GM19239 (cell line): ENCODE measurements at regions not wholly inside any gene's neighbourhood (a gene's known extent, or its start where the extent isn't known, plus 50 kb on each side); places are given as distances from the start of the nearest gene placed in this dataset.

Experiments used
- DNase-seq: peaks from one replicate; pipeline ENCODE4 v3.0.0; 2011; ENCODE audit warnings: low spot score; ENCODE audit not compliant: insufficient read length
- FAIRE-seq: peaks from 2 replicates; lab custom pipeline; 2011; peaks lifted over from hg19 to GRCh38; lab: Jason Lieb, UNC

- FAIRE-seq: no peak
These were observed 54.4 kb downstream of the UNCX start for GRCh38 chr7:1286946-1287645.

DNA sequence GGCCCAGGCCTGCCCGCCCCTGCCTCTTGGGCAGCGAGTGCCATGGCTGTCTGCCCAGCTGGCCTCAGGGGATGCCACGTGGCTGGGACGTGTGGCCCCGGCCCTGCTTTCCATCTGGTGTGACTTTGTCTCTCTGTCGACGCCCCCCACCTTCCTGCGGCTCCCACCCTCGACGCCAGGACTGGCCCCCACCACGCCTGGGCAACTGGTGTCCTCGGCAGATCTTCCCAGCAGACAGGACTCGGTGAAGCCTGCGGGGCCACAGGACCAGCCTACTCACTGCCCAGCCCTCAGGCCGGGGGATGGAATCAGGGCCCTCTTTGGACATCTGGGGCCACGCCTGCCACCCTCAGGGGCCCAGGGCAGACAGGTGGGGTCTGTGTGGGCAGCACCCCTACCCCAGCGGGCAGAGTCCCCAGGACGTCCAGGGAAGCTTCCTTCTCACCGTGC lies 55.1 kb downstream of the UNCX start:
- DNase-seq (no peak), FAIRE-seq (no peak)

More at GRCh38 chr7:1286946-1287645, 54.4 kb downstream of the UNCX start:
- DNase-seq: no peak

- DNase-seq (no peak), FAIRE-seq (no peak)
These were observed 55.8 kb downstream of the UNCX start for GRCh38 chr7:1288390-1288995.

DNA sequence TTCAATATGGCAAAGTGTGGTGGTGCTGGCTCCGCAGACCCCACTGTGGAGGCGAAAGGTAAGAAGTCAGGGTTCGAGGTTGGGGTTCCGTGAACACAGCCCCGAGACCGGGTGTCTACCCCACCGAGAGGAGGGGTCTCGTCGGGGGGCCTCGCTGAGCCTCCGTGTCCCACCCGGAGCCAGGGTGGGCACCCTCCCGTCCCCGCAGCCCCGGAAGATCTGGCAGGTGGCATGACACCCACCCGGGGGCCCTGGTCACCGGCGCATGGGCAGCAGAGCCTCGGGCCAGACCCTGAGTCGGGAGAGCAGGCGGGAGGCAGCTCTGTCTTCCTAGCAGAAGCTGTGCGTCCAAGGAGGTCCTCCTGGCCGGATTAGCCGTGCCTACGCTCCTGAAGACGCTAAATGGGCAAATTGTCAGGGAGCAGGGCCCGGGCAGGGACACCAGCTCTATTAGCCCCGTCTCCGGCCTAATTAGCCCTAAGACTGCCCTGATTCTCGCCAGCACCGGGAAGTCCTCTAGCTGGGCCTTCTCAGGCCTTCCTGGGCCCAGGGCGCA lies 56.4 kb downstream of the UNCX start:
- DNase-seq: no peak
- no peak for FAIRE-seq

DNA sequence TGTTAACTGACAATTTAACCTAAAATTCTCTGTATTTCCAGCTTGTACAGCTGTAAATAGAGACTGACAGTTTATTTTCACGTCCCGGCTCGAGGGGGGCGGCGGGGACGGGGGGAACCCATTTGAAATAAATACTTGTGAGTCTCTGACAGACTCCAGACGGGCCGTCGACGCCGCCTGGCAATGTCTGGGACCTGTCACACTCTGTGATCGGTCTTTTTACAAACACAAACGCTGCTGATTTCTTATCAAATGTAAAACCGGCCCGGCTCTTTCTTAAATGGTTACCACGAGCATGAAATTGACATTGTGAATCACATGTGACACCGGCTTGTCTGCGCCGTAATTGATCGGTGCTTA lies 57.0 kb downstream of the UNCX start:
- DNase-seq (no peak), FAIRE-seq (no peak)

DNA sequence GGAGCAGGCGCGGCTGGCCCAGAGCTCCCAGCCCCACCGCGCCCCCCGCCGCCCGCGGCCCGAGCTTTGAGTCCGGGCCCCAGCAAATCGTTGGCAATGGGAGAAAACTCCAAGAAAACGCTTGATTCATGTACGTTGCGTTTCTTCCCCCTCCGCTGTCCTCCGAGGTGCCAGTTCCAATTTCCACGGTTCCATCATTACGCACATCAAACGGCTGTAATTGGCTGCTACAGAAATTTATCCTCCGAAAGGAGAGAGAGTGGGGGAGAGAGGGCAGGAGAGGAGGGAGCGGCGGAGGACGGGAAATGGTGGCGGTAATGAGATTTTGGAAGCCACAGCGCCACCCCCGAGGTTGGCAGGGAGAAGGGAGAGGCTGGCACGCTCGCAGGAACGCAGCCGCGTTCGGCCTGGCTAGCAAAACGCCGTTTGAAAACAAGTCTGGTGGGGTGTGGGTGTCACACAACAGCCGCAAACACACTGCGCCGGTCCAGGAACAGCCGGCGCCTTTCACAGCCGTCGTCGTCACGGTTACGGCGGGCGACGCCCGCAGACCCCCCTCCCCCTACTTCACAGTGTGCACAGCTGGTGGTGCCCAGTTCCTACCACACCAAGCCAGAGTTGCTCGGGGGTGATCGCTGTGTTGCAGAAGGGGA lies 57.5 kb downstream of the UNCX start:
- DNase-seq (no peak), FAIRE-seq (no peak)

DNA sequence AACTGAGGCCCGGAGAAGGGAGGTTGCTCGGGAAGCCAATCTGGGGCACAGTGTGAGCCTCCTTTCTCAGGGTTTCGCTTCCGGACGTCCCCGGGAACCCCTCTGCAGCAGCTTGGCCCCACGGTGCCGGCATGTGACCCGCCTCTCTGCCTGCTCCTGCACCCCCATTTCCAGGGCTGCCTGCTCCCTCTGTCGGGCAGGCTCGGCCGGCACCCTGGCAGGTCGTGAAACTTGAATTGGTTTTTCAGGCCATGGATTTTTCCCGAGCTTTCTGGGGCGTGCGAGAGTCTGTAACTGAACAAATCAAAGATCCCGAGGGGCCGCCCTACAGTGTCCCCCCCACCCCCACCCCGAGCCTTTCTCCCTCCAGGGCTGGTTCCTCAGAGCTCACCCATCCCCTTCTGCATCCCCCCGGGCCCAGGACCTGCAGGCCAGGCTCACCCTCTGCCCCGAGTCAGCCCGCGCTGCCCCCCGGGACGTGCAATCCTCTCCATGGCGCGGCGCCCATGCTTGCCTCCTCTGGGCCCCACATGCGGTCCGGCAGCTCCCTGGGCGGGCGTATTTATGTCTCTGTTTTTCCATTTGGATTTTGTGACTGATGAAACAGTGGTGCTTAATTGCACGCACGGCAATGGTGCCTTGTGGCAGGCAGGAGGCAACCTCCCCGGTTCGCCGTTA lies 58.1 kb downstream of the UNCX start:
- FAIRE-seq (no peak), DNase-seq (no peak)

DNA sequence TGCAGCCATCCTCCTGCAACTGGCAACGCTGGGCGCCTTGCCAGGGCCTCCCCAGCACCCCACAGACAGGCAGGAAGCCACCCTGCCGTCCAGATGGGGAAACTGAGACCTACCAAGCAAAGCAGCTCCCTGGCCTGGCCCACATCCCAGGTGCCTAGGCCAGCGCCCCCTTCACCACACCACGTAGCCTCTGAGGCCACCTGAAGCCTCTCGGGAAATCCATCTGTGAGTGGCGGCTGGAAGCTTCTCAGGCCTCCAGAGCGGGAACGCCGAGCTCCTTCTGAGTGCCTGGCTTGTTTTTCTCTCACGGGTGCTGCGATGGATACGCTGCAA lies 58.7 kb downstream of the UNCX start:
- DNase-seq: no peak
- FAIRE-seq: no peak

- DNase-seq (no peak), FAIRE-seq (no peak)
These were observed 59.4 kb downstream of the UNCX start for GRCh38 chr7:1291845-1292765.

DNA sequence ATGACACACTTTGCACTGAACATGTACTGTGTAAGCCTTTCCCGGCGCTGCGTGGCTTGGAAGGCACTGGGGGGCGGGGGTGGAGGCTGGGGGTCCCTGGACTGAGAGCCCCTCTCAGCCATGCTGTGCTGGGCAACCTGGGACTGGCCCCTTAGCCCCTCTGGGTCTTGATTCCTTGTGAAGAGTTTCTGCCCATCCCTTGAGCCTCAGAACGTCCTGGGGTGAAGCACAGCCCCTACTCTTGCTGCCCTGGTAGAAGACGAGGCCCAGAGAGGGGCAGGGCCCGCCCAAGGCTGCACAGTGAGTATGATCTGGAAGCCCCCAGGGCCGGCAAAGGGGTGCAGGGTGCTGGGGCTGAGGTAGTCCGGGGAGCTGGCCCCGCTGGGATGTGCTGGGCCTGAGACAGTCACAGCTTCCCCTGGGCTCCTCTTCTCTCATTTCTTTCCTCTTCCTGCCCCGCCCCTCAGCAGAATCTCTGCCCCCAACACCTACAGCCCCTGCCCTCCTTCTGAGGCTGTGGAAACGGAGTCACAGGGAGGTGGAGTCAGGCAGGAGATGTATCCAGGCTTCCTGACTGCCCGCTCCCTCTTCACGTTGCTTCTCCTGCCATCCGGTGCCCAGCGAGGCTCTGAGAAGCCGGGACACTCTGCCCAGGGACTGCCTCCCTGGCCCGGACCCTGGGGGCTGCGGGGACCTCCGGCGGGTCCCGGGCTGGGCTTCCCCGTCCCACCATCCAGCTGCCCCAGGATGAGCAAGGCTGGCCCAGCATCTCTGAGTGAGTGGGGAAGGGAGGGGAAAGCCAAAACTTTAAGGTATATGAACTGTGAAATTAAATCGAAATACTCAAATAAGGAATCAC lies 60.5 kb downstream of the UNCX start:
- no peak for FAIRE-seq
- DNase-seq: no peak

DNA sequence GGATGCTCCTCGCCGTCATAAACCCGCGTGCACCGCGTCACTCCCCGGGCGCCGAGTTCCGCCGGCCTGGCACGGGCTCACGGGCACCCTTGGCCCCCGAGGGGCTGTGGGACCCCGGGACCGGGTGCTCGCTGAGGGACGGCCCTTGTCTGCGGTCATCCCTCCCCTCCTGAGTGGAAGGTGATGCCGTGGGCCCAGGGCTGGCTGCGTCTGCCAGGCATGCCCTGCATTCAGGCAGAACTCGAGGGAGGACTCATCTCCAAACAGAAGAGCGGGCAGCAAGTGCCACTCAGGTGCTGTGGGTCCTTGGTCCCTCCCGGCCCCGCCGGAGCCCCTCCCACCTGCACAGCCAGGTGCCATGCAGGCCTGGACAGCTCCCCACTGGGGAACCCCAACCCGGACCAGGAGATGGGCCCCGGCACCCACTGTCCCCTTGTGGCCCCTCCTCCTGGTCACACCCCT lies 61.3 kb downstream of the UNCX start:
- DNase-seq (no peak), FAIRE-seq (no peak)

- no peak for FAIRE-seq
- DNase-seq: no peak
These were observed 63.2 kb downstream of the UNCX start for GRCh38 chr7:1295776-1296355.

DNA sequence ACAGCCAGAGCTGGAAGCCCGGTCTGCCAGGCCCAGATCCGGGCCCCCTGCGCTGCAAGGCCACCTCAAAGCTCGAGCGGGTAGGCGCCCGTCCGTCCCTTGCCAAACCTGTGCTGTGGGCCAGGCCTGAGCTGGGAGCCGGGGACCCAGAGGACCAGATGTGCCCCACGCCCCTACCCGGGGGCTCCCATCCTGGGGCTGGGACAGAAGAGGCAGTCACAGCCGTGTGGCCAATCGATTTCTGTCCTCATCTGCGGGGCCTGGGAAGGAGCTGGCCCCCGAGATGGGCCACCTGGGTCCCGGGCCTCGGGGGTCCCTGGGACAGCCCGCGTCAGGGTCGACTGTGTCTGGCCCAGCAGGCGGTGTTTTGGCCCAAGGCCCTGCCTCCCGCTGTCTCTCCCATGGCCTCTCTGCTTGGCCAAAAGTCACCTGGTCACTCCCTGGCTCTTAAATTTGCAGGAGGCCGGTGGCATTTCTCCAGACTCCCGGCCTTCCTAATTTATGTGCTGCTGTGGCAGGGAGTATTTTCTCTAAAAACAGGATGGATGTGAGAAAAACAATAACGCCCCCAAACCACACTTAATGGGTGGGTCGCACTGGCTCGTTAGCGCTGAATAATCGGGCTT lies 63.8 kb downstream of the UNCX start:
- no peak for DNase-seq
- no peak for FAIRE-seq

- DNase-seq: no peak
- FAIRE-seq: no peak
These were observed 64.6 kb downstream of the UNCX start for GRCh38 chr7:1297017-1297960.

GRCh38 chr7:1298051-1298930 lies 65.6 kb downstream of the UNCX start:
- FAIRE-seq (no peak), DNase-seq (no peak)
